Endothelial cell of umbilical vein (primary cell): ENCODE measurements at regions not wholly inside any gene's neighbourhood (a gene's known extent, or its start where the extent isn't known, plus 50 kb on each side); places are given as distances from the start of the nearest gene placed in this dataset.

ENCODE experiments used
- BruUV-seq: library from RNA; stranded (reverse); fragments of 400-500 nt; replicated peaks from 2 replicates; lab custom pipeline; 2021; lab: Mats Ljungman, UMichigan
- CTCF ChIA-PET: fragments of 300-600, 350-600 bp; sonication (Branson Sonifier 250); formaldehyde crosslinking; loops from one replicate; lab custom pipeline; 2021; ENCODE audit warnings: antibody characterized with exemption, inconsistent platforms; lab: Charles Lee
- POLR2A ChIA-PET: fragments of 300-600, 350-600 bp; sonication (Branson Sonifier 250); formaldehyde crosslinking; loops from one replicate; lab custom pipeline; 2021; ENCODE audit warnings: antibody characterized with exemption, inconsistent platforms; lab: Charles Lee
- DNase-seq: peaks from one replicate; pipeline ENCODE4 v3.0.0-alpha.2; 2011; ENCODE audit warnings: low read depth, low spot score
- FAIRE-seq: peaks from 2 replicates; lab custom pipeline; 2011; peaks lifted over from hg19 to GRCh38; lab: Jason Lieb, UNC
- H2AFZ ChIP-seq: 2 replicates; pipeline ENCODE4 v1.6.0; 2012; ENCODE audit warnings: low read depth, low read length, control low read depth, inconsistent platforms
- H3K27ac ChIP-seq: 2 replicates; pipeline ENCODE4 v1.5.1; 2011; ENCODE audit warnings: low read depth, mild to moderate bottlenecking, control low read depth, low read length, moderate library complexity; ENCODE audit not compliant: insufficient read depth
- H3K27me3 ChIP-seq, 2 experiments: 2 replicates each; pipeline versions ENCODE4 v1.6.0 to v1.6.1; 2011; ENCODE audit warnings: low read length in 2 of 2, mixed read lengths in 1 of 2; ENCODE audit not compliant: control insufficient read depth in 2 of 2, insufficient read depth in 2 of 2
- H3K36me3 ChIP-seq, 2 experiments: 2 replicates in 1 of 2; 3 replicates in 1 of 2; pipeline ENCODE4 v1.5.1; 2011; ENCODE audit warnings: low read length in 2 of 2, mild to moderate bottlenecking in 1 of 2, moderate library complexity in 1 of 2; ENCODE audit not compliant: control insufficient read depth in 2 of 2, insufficient read depth in 2 of 2; ENCODE audit errors: extremely low read depth in 1 of 2
- H3K4me1 ChIP-seq: 3 replicates; pipeline ENCODE4 v1.5.1; 2011; ENCODE audit warnings: mild to moderate bottlenecking, low read length; ENCODE audit not compliant: control insufficient read depth, insufficient read depth; ENCODE audit errors: extremely low read depth
- H3K4me2 ChIP-seq: 2 replicates; pipeline ENCODE4 v1.6.1; 2011; ENCODE audit warnings: low read length, control low read depth, mixed read lengths; ENCODE audit not compliant: insufficient read depth
- H3K4me3 ChIP-seq, 3 experiments: fragments of 200-600 bp in 1 of 3; sonication (generic), shearing (Covaris generic) in 1 of 3; replicated peaks in 1 of 3; 2 replicates each; pipeline ENCODE4 v1.5.1; 2011 to 2016; ENCODE audit warnings: control low read depth in 3 of 3, low read length in 3 of 3, mild to moderate bottlenecking in 2 of 3, inconsistent platforms in 1 of 3, low read depth in 1 of 3, moderate library complexity in 1 of 3; ENCODE audit not compliant: insufficient read depth in 1 of 3
- H3K79me2 ChIP-seq: 2 replicates; pipeline ENCODE4 v1.6.0; 2012; ENCODE audit warnings: low read length, inconsistent platforms; ENCODE audit not compliant: control insufficient read depth, insufficient read depth
- H3K9ac ChIP-seq: replicated peaks from 2 replicates; pipeline ENCODE3; 2011; ENCODE audit warnings: low read length, control low read depth; ENCODE audit not compliant: insufficient read depth; ENCODE audit errors: extremely low read depth
- H3K9me1 ChIP-seq: replicated peaks from 3 replicates; pipeline ENCODE4 v1.6.0; 2011; ENCODE audit warnings: mild to moderate bottlenecking, low read length; ENCODE audit not compliant: control insufficient read depth, insufficient read depth; ENCODE audit errors: extremely low read depth
- H3K9me3 ChIP-seq: replicated peaks from 2 replicates; pipeline ENCODE4 v1.5.1; 2012; ENCODE audit warnings: low read length, inconsistent platforms; ENCODE audit not compliant: control insufficient read depth, insufficient read depth
- H4K20me1 ChIP-seq: replicated peaks from 2 replicates; pipeline ENCODE3; 2011; ENCODE audit warnings: mild to moderate bottlenecking, low read length; ENCODE audit not compliant: control insufficient read depth, insufficient read depth; ENCODE audit errors: extremely low read depth
- CTCF ChIP-seq, 2 donors: IDR thresholded peaks; 1 replicate in 1 of 2; 2 replicates in 1 of 2; pipeline ENCODE4 v1.5.1; 2011; ENCODE audit warnings: low read length in 2 of 2, mild to moderate bottlenecking in 2 of 2, moderate library complexity in 2 of 2, control low read depth in 1 of 2, inconsistent platforms in 1 of 2, low read depth in 1 of 2; ENCODE audit not compliant: insufficient read depth in 1 of 2; ENCODE audit errors: extremely low read depth in 1 of 2
- EZH2 ChIP-seq: IDR thresholded peaks from 2 replicates; pipeline ENCODE4 v1.6.1; 2012; ENCODE audit warnings: borderline replicate concordance, low read depth, mild to moderate bottlenecking, moderate library complexity, low read length, inconsistent platforms; ENCODE audit not compliant: severe bottlenecking
- FOS ChIP-seq: IDR thresholded peaks from 2 replicates; pipeline ENCODE4 v1.6.1; 2011; ENCODE audit warnings: mild to moderate bottlenecking, low read length, moderate library complexity, borderline replicate concordance; ENCODE audit not compliant: insufficient read depth
- GATA2 ChIP-seq: IDR thresholded peaks from 2 replicates; pipeline ENCODE4 v1.7.0; 2011; ENCODE audit warnings: low read depth, mild to moderate bottlenecking, moderate library complexity, mixed read lengths, low read length; ENCODE audit not compliant: insufficient read length, insufficient read depth
- JUN ChIP-seq: IDR thresholded peaks from 2 replicates; pipeline ENCODE4 v1.6.1; 2011; ENCODE audit warnings: borderline replicate concordance, low read depth; ENCODE audit not compliant: insufficient read length, insufficient read depth
- MAX ChIP-seq: IDR thresholded peaks from 2 replicates; pipeline ENCODE4 v1.6.1; 2011; ENCODE audit not compliant: insufficient read depth, insufficient read length
- MYC ChIP-seq: IDR thresholded peaks from one replicate; pipeline ENCODE4 v1.6.1; 2011; ENCODE audit warnings: mild to moderate bottlenecking, low read depth, low read length
- POLR2A ChIP-seq: IDR thresholded peaks from 2 replicates; pipeline ENCODE4 v1.6.1; 2012; ENCODE audit warnings: low read depth, mild to moderate bottlenecking, control low read depth, low read length
- POLR2AphosphoS5 ChIP-seq: IDR thresholded peaks from 2 replicates; pipeline ENCODE4 v1.6.1; 2012; ENCODE audit warnings: low read depth, mild to moderate bottlenecking, control low read depth, low read length, moderate library complexity; ENCODE audit not compliant: insufficient read depth
- dilution Hi-C: fragments of 300-500 bp; cut with MboI; formaldehyde crosslinking; loops from one replicate; pipeline ENCODE4 v1.15.0; 2019; ENCODE audit warnings: low sequenced_read_pairs; ENCODE audit not compliant: extremely low pct_ligation_motif_present
- intact Hi-C: fragments of 100-400 bp; cut with micrococcal nuclease; formaldehyde crosslinking; loops from one replicate; pipeline ENCODE4 v1.10.0; 2022

- no peak for TF ChIP-seq POLR2A
- TF ChIP-seq FOS: no peak
- no peak for TF ChIP-seq EZH2
- no peak for TF ChIP-seq JUN
- no peak for TF ChIP-seq GATA2
- no peak for TF ChIP-seq MYC
- TF ChIP-seq MAX: no peak
- TF ChIP-seq CTCF (IDR thresholded peaks at IDR 0.05; ENCODE audit: extremely low read depth in 1 of 2, insufficient read depth in 1 of 2, low read depth in 1 of 2, low read length in 2 of 2): no peak
- TF ChIP-seq POLR2AphosphoS5: no peak
- H4K20me1 ChIP-seq: no peaks in the 10 kb centered on the region
- no peaks in the 10 kb centered on the region for H3K4me1 ChIP-seq
- no peak overlapping the region for H2AFZ ChIP-seq
- H3K4me3 ChIP-seq: no peak overlapping the region
- H3K27me3 ChIP-seq: no peaks in the 10 kb centered on the region
- no peak for DNase-seq
- dilution Hi-C loops (no loop called here), intact Hi-C loops (no loop called here)
- H3K9me1 ChIP-seq: no peaks in the 10 kb centered on the region
- no peaks in the 10 kb centered on the region for H3K9me3 ChIP-seq
- H3K9ac ChIP-seq: no peak overlapping the region
- H3K4me2 ChIP-seq: no peak overlapping the region
- H3K27ac ChIP-seq: no peak overlapping the region
- POLR2A ChIA-PET: no interaction called here
- CTCF ChIA-PET: no interaction called here
- H3K36me3 ChIP-seq: no peaks in the 10 kb centered on the region
- FAIRE-seq: no peak
- no peaks in the 10 kb centered on the region for H3K79me2 ChIP-seq
- no TSS peak for BruUV-seq
These were observed 1376.4 kb upstream of the CRIM1 start for GRCh38 chr2:34979148-34979547.
